Amniotic epithelial cell (primary cell): ENCODE measurements at regions not wholly inside any gene's neighbourhood (a gene's known extent, or its start where the extent isn't known, plus 50 kb on each side); places are given as distances from the start of the nearest gene placed in this dataset.

Source experiments
- DNase-seq: peaks from one replicate; pipeline ENCODE4 v3.0.0-alpha.2; 2010; ENCODE audit warnings: low read depth

- no peak for DNase-seq
Observed at GRCh38 chr18:42401131-42401673, 446.2 kb downstream of the PIK3C3 start.

GRCh38 chr18:42404151-42404550, 449.1 kb downstream of the PIK3C3 start:
- no peak for DNase-seq

- no peak for DNase-seq
Observed at GRCh38 chr18:42409005-42409404, 454.0 kb downstream of the PIK3C3 start.

GRCh38 chr18:42412281-42412680, 457.2 kb downstream of the PIK3C3 start:
- no peak for DNase-seq

GRCh38 chr18:42412896-42413295, 457.9 kb downstream of the PIK3C3 start:
- DNase-seq = no peak

GRCh38 chr18:42413870-42414269, 458.8 kb downstream of the PIK3C3 start:
- DNase-seq = no peak

GRCh38 chr18:42414756-42415454, 459.9 kb downstream of the PIK3C3 start:
- no peak for DNase-seq

GRCh38 chr18:42417189-42417588, 462.2 kb downstream of the PIK3C3 start:
- DNase-seq = no peak

GRCh38 chr18:42418121-42418520, 463.1 kb downstream of the PIK3C3 start:
- DNase-seq = no peak

GRCh38 chr18:42425025-42425424, 470.0 kb downstream of the PIK3C3 start:
- no peak for DNase-seq

- no peak for DNase-seq
Observed at GRCh38 chr18:42426496-42427015, 471.5 kb downstream of the PIK3C3 start.

- DNase-seq = no peak
Observed at GRCh38 chr18:42429196-42429595, 474.2 kb downstream of the PIK3C3 start.

GRCh38 chr18:42436222-42436765, 481.3 kb downstream of the PIK3C3 start:
- no peak for DNase-seq

GRCh38 chr18:42437001-42437400, 482.0 kb downstream of the PIK3C3 start:
- DNase-seq = no peak

- DNase-seq = no peak
Observed at GRCh38 chr18:42437646-42438045, 482.6 kb downstream of the PIK3C3 start.

- DNase-seq = no peak
Observed at GRCh38 chr18:42442656-42443055, 487.6 kb downstream of the PIK3C3 start.

- no peak for DNase-seq
Observed at GRCh38 chr18:42444349-42444748, 489.3 kb downstream of the PIK3C3 start.

- no peak for DNase-seq
Observed at GRCh38 chr18:42445359-42445758, 490.3 kb downstream of the PIK3C3 start.

GRCh38 chr18:42446195-42446594, 491.2 kb downstream of the PIK3C3 start:
- DNase-seq = no peak

GRCh38 chr18:42447688-42448087, 492.7 kb downstream of the PIK3C3 start:
- DNase-seq = no peak

GRCh38 chr18:42458226-42458625, 503.2 kb downstream of the PIK3C3 start:
- DNase-seq = no peak

GRCh38 chr18:42459873-42460272, 504.8 kb downstream of the PIK3C3 start:
- DNase-seq = no peak

- DNase-seq = no peak
Observed at GRCh38 chr18:42471885-42472284, 516.9 kb downstream of the PIK3C3 start.

GRCh38 chr18:42473611-42474010, 518.6 kb downstream of the PIK3C3 start:
- no peak for DNase-seq
